GM23338 (cell line): ENCODE measurements at regions not wholly inside any gene's neighbourhood (a gene's known extent, or its start where the extent isn't known, plus 50 kb on each side); places are given as distances from the start of the nearest gene placed in this dataset.

Source experiments
- ATAC-seq: fragments of 200-7000 bp; cut with Tn5 transposase; 3 replicates; pipeline ENCODE4 v1.9.1; 2020
- DNase-seq: peaks from one replicate; pipeline ENCODE4 v3.0.0-alpha.2; 2015; ENCODE audit warnings: low spot score
- H2AFZ ChIP-seq: fragments of 200-600 bp; sonication (generic); 2 replicates; pipeline ENCODE4 v1.8.0; 2016; ENCODE audit warnings: antibody characterized with exemption, mild to moderate bottlenecking, moderate library complexity
- H3F3A ChIP-seq: fragments of 200-600 bp; sonication (generic); replicated peaks from 2 replicates; pipeline ENCODE4 v1.8.0; 2017; ENCODE audit warnings: antibody characterized with exemption, mixed run types, low read depth
- H3K27ac ChIP-seq: fragments of 200-600 bp; sonication (generic); 2 replicates; pipeline ENCODE4 v1.6.1; 2016; ENCODE audit warnings: low read depth
- H3K27me3 ChIP-seq: fragments of 200-600 bp; sonication (generic); 2 replicates; pipeline ENCODE4 v1.8.0; 2016; ENCODE audit warnings: mild to moderate bottlenecking, mixed run types, moderate library complexity; ENCODE audit not compliant: insufficient read depth
- H3K36me3 ChIP-seq: fragments of 200-600 bp; sonication (generic); 2 replicates; pipeline ENCODE4 v1.8.0; 2016; ENCODE audit warnings: mild to moderate bottlenecking; ENCODE audit not compliant: insufficient read depth
- H3K4me1 ChIP-seq: fragments of 200-600 bp; sonication (generic); 2 replicates; pipeline ENCODE4 v1.8.0; 2016; ENCODE audit warnings: mild to moderate bottlenecking, moderate library complexity; ENCODE audit not compliant: insufficient read depth
- H3K4me2 ChIP-seq: fragments of 200-600 bp; sonication (generic); 2 replicates; pipeline ENCODE4 v1.7.1; 2017; ENCODE audit warnings: mixed run types
- H3K4me3 ChIP-seq: fragments of 200-600 bp; sonication (generic); 2 replicates; pipeline ENCODE4 v1.6.1; 2016; ENCODE audit warnings: mixed run types
- H3K79me2 ChIP-seq: fragments of 200-600 bp; sonication (generic); replicated peaks from 2 replicates; pipeline ENCODE4 v1.8.0; 2017; ENCODE audit warnings: mild to moderate bottlenecking; ENCODE audit not compliant: insufficient read depth
- H3K9me2 ChIP-seq: fragments of 200-600 bp; sonication (generic); 2 replicates; pipeline ENCODE4 v1.8.0; 2017; ENCODE audit not compliant: insufficient read depth
- H4K20me1 ChIP-seq: fragments of 200-600 bp; sonication (generic); replicated peaks from 2 replicates; pipeline ENCODE4 v1.8.0; 2017; ENCODE audit warnings: mild to moderate bottlenecking; ENCODE audit not compliant: insufficient read depth
- H3K27ac Mint-ChIP-seq: 2 replicates; pipeline ENCODE4 v1.8.0; 2020; ENCODE audit warnings: inconsistent platforms, mild to moderate bottlenecking, moderate library complexity, mixed read lengths
- H3K27me3 Mint-ChIP-seq: 3 replicates; pipeline ENCODE4 v1.8.0; 2022; ENCODE audit warnings: low read depth, mild to moderate bottlenecking, moderate library complexity, mixed read lengths, inconsistent platforms; ENCODE audit not compliant: insufficient read depth, poor library complexity
- H3K36me3 Mint-ChIP-seq: 3 replicates; pipeline ENCODE4 v1.8.0; 2021; ENCODE audit warnings: low read depth, mild to moderate bottlenecking, inconsistent platforms, moderate library complexity, mixed read lengths
- H3K4me1 Mint-ChIP-seq: 3 replicates; pipeline ENCODE4 v1.8.0; 2020; ENCODE audit warnings: mild to moderate bottlenecking, inconsistent platforms, mixed read lengths
- H3K4me3 Mint-ChIP-seq: 3 replicates; pipeline ENCODE4 v1.8.0; 2021; ENCODE audit warnings: moderate library complexity, mild to moderate bottlenecking, inconsistent platforms, mixed read lengths
- H3K9me3 Mint-ChIP-seq: 3 replicates; pipeline ENCODE4 v1.8.0; 2020; ENCODE audit warnings: moderate library complexity, mild to moderate bottlenecking, inconsistent platforms, mixed read lengths
- CTCF ChIP-seq, 2 experiments: fragments of 200-600 bp in 1 of 2; sonication (generic) in 1 of 2; conservative IDR thresholded peaks; 2 replicates each; pipeline versions ENCODE4 v1.5.1 to v1.6.1; 2016 to 2017; ENCODE audit warnings: antibody characterized with exemption in 2 of 2, low read depth in 2 of 2, mild to moderate bottlenecking in 2 of 2, moderate library complexity in 1 of 2
- ETS1 ChIP-seq: IDR thresholded peaks from 2 replicates; pipeline ENCODE4 v1.6.1; 2016; ENCODE audit warnings: antibody characterized with exemption
- EZH2phosphoT487 ChIP-seq: fragments of 200-600 bp; sonication (generic); IDR thresholded peaks from one replicate; pipeline ENCODE4 v1.8.1; 2018; ENCODE audit warnings: antibody characterized with exemption; ENCODE audit not compliant: unreplicated experiment
- JUNB ChIP-seq: IDR thresholded peaks from one replicate; pipeline ENCODE4 v1.6.1; 2016; ENCODE audit warnings: antibody characterized with exemption; ENCODE audit not compliant: unreplicated experiment
- NANOG ChIP-seq: IDR thresholded peaks from 2 replicates; pipeline ENCODE4 v1.6.1; 2016; ENCODE audit warnings: antibody characterized with exemption, borderline replicate concordance
- POLR2AphosphoS5 ChIP-seq: IDR thresholded peaks from 2 replicates; pipeline ENCODE4 v1.6.1; 2016; ENCODE audit warnings: antibody characterized with exemption, low read depth
- REST ChIP-seq: IDR thresholded peaks from one replicate; pipeline ENCODE4 v1.6.1; 2018; ENCODE audit warnings: antibody characterized with exemption; ENCODE audit not compliant: unreplicated experiment
- STAT1 ChIP-seq: IDR thresholded peaks from one replicate; pipeline ENCODE4 v1.6.1; 2016; ENCODE audit warnings: antibody characterized with exemption; ENCODE audit not compliant: unreplicated experiment
- ZNF114 ChIP-seq: fragments of 250-450 bp; sonication (Bioruptor Pico); IDR thresholded peaks from 2 replicates; pipeline ENCODE4 v1.5.0; 2020; ENCODE audit warnings: mild to moderate bottlenecking, moderate library complexity
- ZNF331 ChIP-seq: fragments of 250-450 bp; sonication (Bioruptor Pico); IDR thresholded peaks from 2 replicates; pipeline ENCODE4 v1.5.0; 2020; ENCODE audit warnings: low read depth, mild to moderate bottlenecking, moderate library complexity
- ZNF462 ChIP-seq: fragments of 250-450 bp; sonication (Bioruptor Pico); IDR thresholded peaks from 2 replicates; pipeline ENCODE4 v1.5.0; 2020; ENCODE audit warnings: mild to moderate bottlenecking, moderate library complexity

GRCh38 chr1:14516974-14517840 is 81.3 kb upstream of the KAZN start:
- no peak overlapping the region for H3K27ac ChIP-seq
- H3K9me2 ChIP-seq: peaks cover 8% of the 10 kb centered on the region; the same call in 1 of the 2 replicates
- H3K79me2 ChIP-seq: no peaks in the 10 kb centered on the region
- no peaks in the 10 kb centered on the region for H3K36me3 ChIP-seq
- Mint-ChIP-seq H3K27ac (no peak overlapping the region), H3K4me1 (peaks cover 12% of the 10 kb centered on the region), H3K4me3 (no peak overlapping the region), H3K27me3 (peaks cover 4% of the 10 kb centered on the region), H3K36me3 (no peaks in the 10 kb centered on the region), H3K9me3 (no peaks in the 10 kb centered on the region)
- H4K20me1 ChIP-seq: no peaks in the 10 kb centered on the region
- H2AFZ ChIP-seq: no peak overlapping the region
- ATAC-seq (no peak), DNase-seq (no peak)
- H3K4me2 ChIP-seq: no peak overlapping the region
- peaks cover 12% of the 10 kb centered on the region for H3K4me1 ChIP-seq
- H3F3A ChIP-seq: no peaks in the 10 kb centered on the region
- no peak overlapping the region for H3K4me3 ChIP-seq
- no peaks in the 10 kb centered on the region for H3K27me3 ChIP-seq
- TF ChIP-seq REST (no peak), EZH2phosphoT487 (no peak), CTCF (conservative IDR thresholded peaks at IDR 0.05; ENCODE audit: low read depth in 2 of 2) (no peak), ZNF462 (CRISPR knock-in tag) (no peak), POLR2AphosphoS5 (no peak), ETS1 (no peak), STAT1 (no peak), JUNB (no peak), ZNF114 (CRISPR knock-in tag) (no peak), ZNF331 (CRISPR knock-in tag) (no peak), NANOG (no peak)
